IMR-90 (cell line): ENCODE measurements at regions not wholly inside any gene's neighbourhood (a gene's known extent, or its start where the extent isn't known, plus 50 kb on each side); places are given as distances from the start of the nearest gene placed in this dataset.

Source experiments
- ATAC-seq: fragments of 200-7000 bp; cut with Tn5 transposase; 2 replicates; pipeline ENCODE4 v1.9.1; 2020; ENCODE audit warnings: low read depth, mild to moderate bottlenecking, moderate library complexity
- BruUV-seq: library from RNA; stranded (reverse); fragments of 400-500 nt; replicated peaks from 2 replicates; lab custom pipeline; 2021; lab: Mats Ljungman, UMichigan
- CTCF ChIA-PET: fragments of 300-600 bp; formaldehyde crosslinking; extraction: SDS; loops from one replicate; lab custom pipeline; 2021; ENCODE audit warnings: antibody characterized with exemption; lab: Yijun Ruan, JAX
- POLR2A ChIA-PET: fragments of 300-600 bp; sonication (Branson Sonifier 250); formaldehyde crosslinking; loops from one replicate; lab custom pipeline; 2022; ENCODE audit warnings: antibody characterized with exemption; ENCODE audit not compliant: unreplicated experiment; lab: Charles Lee
- DNase-seq: peaks from one replicate; pipeline ENCODE4 v3.0.0; 2013
- H2AFZ ChIP-seq: replicated peaks from 2 replicates; pipeline ENCODE3; 2013; ENCODE audit warnings: low read length, mild to moderate bottlenecking; ENCODE audit not compliant: poor library complexity
- H2AK5ac ChIP-seq: 2 replicates; pipeline ENCODE4 v1.6.1; 2013; ENCODE audit warnings: low read depth, low read length, inconsistent platforms
- H2AK9ac ChIP-seq: replicated peaks from 2 replicates; pipeline ENCODE3; 2013; ENCODE audit warnings: mild to moderate bottlenecking, low read depth, low read length, moderate library complexity; ENCODE audit not compliant: poor library complexity
- H2BK120ac ChIP-seq: 2 replicates; pipeline ENCODE4 v1.6.1; 2013; ENCODE audit warnings: low read depth, low read length, inconsistent platforms
- H2BK15ac ChIP-seq: 3 replicates; pipeline ENCODE4 v1.6.1; 2013; ENCODE audit warnings: low read depth, low read length, inconsistent platforms
- H2BK20ac ChIP-seq: 2 replicates; pipeline ENCODE4 v1.6.1; 2013; ENCODE audit warnings: low read depth, mild to moderate bottlenecking, inconsistent platforms, low read length, moderate library complexity
- H2BK5ac ChIP-seq: 2 replicates; pipeline ENCODE4 v1.6.1; 2013; ENCODE audit warnings: mild to moderate bottlenecking, low read depth, low read length, inconsistent platforms; ENCODE audit not compliant: poor library complexity, severe bottlenecking
- H3K14ac ChIP-seq: replicated peaks from 2 replicates; pipeline ENCODE4 v1.6.1; 2013; ENCODE audit warnings: low read depth, low read length, inconsistent platforms
- H3K18ac ChIP-seq: 2 replicates; pipeline ENCODE4 v1.6.1; 2013; ENCODE audit warnings: low read depth, low read length, control low read depth
- H3K23ac ChIP-seq: 2 replicates; pipeline ENCODE4 v1.6.1; 2013; ENCODE audit warnings: low read depth, low read length, inconsistent platforms
- H3K27ac ChIP-seq: 2 replicates; pipeline ENCODE4 v1.5.1; 2013; ENCODE audit warnings: mild to moderate bottlenecking, control low read depth, low read length; ENCODE audit not compliant: insufficient read depth
- H3K27me3 ChIP-seq: 2 replicates; pipeline ENCODE4 v1.6.1; 2013; ENCODE audit warnings: low read length; ENCODE audit not compliant: control insufficient read depth, insufficient read depth
- H3K36me3 ChIP-seq: 2 replicates; pipeline ENCODE4 v1.6.1; 2013; ENCODE audit warnings: low read length, mixed read lengths; ENCODE audit not compliant: control insufficient read depth, insufficient read depth
- H3K4ac ChIP-seq: 2 replicates; pipeline ENCODE4 v1.6.1; 2013; ENCODE audit warnings: low read depth, low read length, inconsistent platforms
- H3K4me1 ChIP-seq: 2 replicates; pipeline ENCODE4 v1.6.1; 2013; ENCODE audit warnings: low read length, mixed read lengths; ENCODE audit not compliant: control insufficient read depth, insufficient read depth
- H3K4me2 ChIP-seq: 2 replicates; pipeline ENCODE4 v1.6.1; 2013; ENCODE audit warnings: low read depth, mild to moderate bottlenecking, control low read depth, low read length, moderate library complexity
- H3K4me3 ChIP-seq: 2 replicates; pipeline ENCODE4 v1.5.1; 2013; ENCODE audit warnings: low read depth, mild to moderate bottlenecking, control low read depth, low read length, moderate library complexity; ENCODE audit not compliant: insufficient read depth
- H3K56ac ChIP-seq: 2 replicates; pipeline ENCODE4 v1.6.1; 2013; ENCODE audit warnings: low read length, inconsistent platforms; ENCODE audit not compliant: insufficient read depth; ENCODE audit errors: extremely low read depth
- H3K79me1 ChIP-seq, 2 experiments: 2 replicates each; pipeline ENCODE4 v1.6.1; 2013; ENCODE audit warnings: low read length in 2 of 2, inconsistent platforms in 1 of 2, low read depth in 1 of 2
- H3K9ac ChIP-seq: 2 replicates; pipeline ENCODE4 v1.6.1; 2013; ENCODE audit warnings: low read depth, low read length, control low read depth
- H3K9me1 ChIP-seq: 2 replicates; pipeline ENCODE4 v1.6.1; 2013; ENCODE audit warnings: low read length, inconsistent platforms; ENCODE audit not compliant: insufficient read depth
- H3K9me3 ChIP-seq: 2 replicates; pipeline ENCODE4 v1.6.1; 2013; ENCODE audit warnings: low read length; ENCODE audit not compliant: control insufficient read depth, insufficient read depth
- H4K20me1 ChIP-seq: 2 replicates; pipeline ENCODE4 v1.6.1; 2013; ENCODE audit warnings: low read length, inconsistent platforms; ENCODE audit not compliant: insufficient read depth
- H4K5ac ChIP-seq: 2 replicates; pipeline ENCODE4 v1.6.1; 2013; ENCODE audit warnings: mild to moderate bottlenecking, low read depth, low read length, control low read depth
- H4K8ac ChIP-seq, 2 experiments: 2 replicates each; pipeline ENCODE4 v1.6.1; 2013; ENCODE audit warnings: low read depth in 2 of 2, low read length in 2 of 2, control low read depth in 1 of 2, inconsistent platforms in 1 of 2
- H4K91ac ChIP-seq: 2 replicates; pipeline ENCODE4 v1.6.1; 2013; ENCODE audit warnings: low read depth, low read length, inconsistent platforms; ENCODE audit not compliant: insufficient read depth
- NFE2L2 ChIP-seq: fragments of 150-350 bp; IDR thresholded peaks from 2 replicates; pipeline ENCODE4 v1.6.1; 2016; ENCODE audit warnings: low read depth, mild to moderate bottlenecking, low read length
- RFX5 ChIP-seq: IDR thresholded peaks from 2 replicates; pipeline ENCODE4 v1.8.0; 2012; ENCODE audit warnings: low read depth, mild to moderate bottlenecking, low read length, moderate library complexity
- WGBS, 2 experiments: methylation state at CpG; one replicate each; pipeline versions ENCODE4 v1.1.5 to v1.1.7; 2013; ENCODE audit warnings: missing lambda C conversion rate in 2 of 2; ENCODE audit not compliant: insufficient read length in 1 of 2; ENCODE audit errors: extremely low coverage in 2 of 2; 5-methylcytosine and 5-hydroxymethylcytosine counted together
- dilution Hi-C: fragments of 300-500 bp; cut with HindIII; formaldehyde crosslinking; loops from one replicate; pipeline ENCODE4 v1.14.3; 2018; ENCODE audit warnings: low sequenced_read_pairs; ENCODE audit not compliant: unreplicated experiment
- in situ Hi-C: fragments of 300-500 bp; cut with MboI; formaldehyde crosslinking; loops from 3 replicates; pipeline ENCODE4 v1.14.3; 2019; ENCODE audit warnings: low sequenced_read_pairs, inconsistent platforms, mixed read lengths
- intact Hi-C: fragments of 100-400 bp; cut with micrococcal nuclease; formaldehyde crosslinking; loops from 2 replicates; pipeline ENCODE4 v1.10.0; 2022

GRCh38 chr4:121599049-121599448 lies 97.7 kb downstream of the ANXA5 start:
- no CpG with 5 or more reads among the region's 3 CpGs for WGBS, 2 experiments

More at GRCh38 chr4:121599049-121599448, 97.7 kb downstream of the ANXA5 start:
- DNase-seq (no peak), ATAC-seq (no peak)
- BruUV-seq: no TSS peak
- H3K36me3 ChIP-seq: no peaks in the 10 kb centered on the region
- in situ Hi-C loops (no loop called here), dilution Hi-C loops (no loop called here), intact Hi-C loops (no loop called here)
- no peak overlapping the region for H3K4me2 ChIP-seq
- no peak overlapping the region for H2AFZ ChIP-seq
- CTCF ChIA-PET: no interaction called here
- no peak overlapping the region for H2BK15ac ChIP-seq
- H3K23ac ChIP-seq: no peak overlapping the region
- no peaks in the 10 kb centered on the region for H4K20me1 ChIP-seq
- no peak overlapping the region for H3K4ac ChIP-seq
- H4K8ac ChIP-seq: no peak overlapping the region
- POLR2A ChIA-PET: no interaction called here
- H2BK5ac ChIP-seq: no peak overlapping the region
- no peak overlapping the region for H3K56ac ChIP-seq
- H3K4me1 ChIP-seq: no peaks in the 10 kb centered on the region
- H2BK120ac ChIP-seq: no peak overlapping the region
- no peak overlapping the region for H2AK5ac ChIP-seq
- peaks cover 2% of the 10 kb centered on the region; the same call in 1 of the 2 replicates for H3K9me1 ChIP-seq
- no peak overlapping the region for H3K14ac ChIP-seq
- H4K5ac ChIP-seq: no peak overlapping the region
- peak; percentile 62 for TF ChIP-seq NFE2L2
- no peak for TF ChIP-seq RFX5
- H3K27ac ChIP-seq: no peak overlapping the region
- H3K9ac ChIP-seq: no peak overlapping the region
- H3K4me3 ChIP-seq: no peak overlapping the region
- H2AK9ac ChIP-seq: no peak overlapping the region
- H3K18ac ChIP-seq: no peak overlapping the region
- no peaks in the 10 kb centered on the region for H3K9me3 ChIP-seq
- no peak overlapping the region for H2BK20ac ChIP-seq
- H4K91ac ChIP-seq: no peak overlapping the region
- no peaks in the 10 kb centered on the region for H3K27me3 ChIP-seq
- H3K79me1 ChIP-seq: no peaks in the 10 kb centered on the region
